ENCODE measurements at regions not wholly inside any gene's neighbourhood (a gene's known extent, or its start where the extent isn't known, plus 50 kb on each side); places are given as distances from the start of the nearest gene placed in this dataset.
"Not testable (repeated sequence)": the region's sequence is repeated elsewhere in the genome, so short reads cannot be mapped to it uniquely, and the experiment has no call there.

DNA sequence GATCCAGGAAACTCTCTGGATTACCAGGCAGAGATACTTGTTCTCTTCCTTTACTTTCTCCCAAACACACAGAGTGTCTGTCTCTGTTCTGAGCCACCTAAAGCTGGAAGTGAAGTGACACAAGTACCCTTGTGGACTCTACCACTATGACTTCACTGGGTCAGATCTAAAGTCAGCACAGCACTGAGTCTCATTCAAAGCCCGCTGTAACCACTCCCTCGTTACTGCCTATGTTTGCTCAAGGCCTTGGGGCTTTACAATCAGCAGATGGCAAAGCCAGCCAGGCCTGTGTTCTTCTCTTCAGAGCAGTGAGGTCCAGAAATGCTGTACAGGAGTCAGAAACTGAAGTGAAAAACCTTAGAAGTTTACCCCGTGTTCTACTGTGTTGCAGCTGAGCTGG, 588.3 kb upstream of the SEMA6D start:
- H3K4me1 ChIP-seq (ENCODE audit: control insufficient read depth, insufficient read depth, low read length, poor library complexity, severe bottlenecking): no peaks in the 10 kb centered on the region
- H3K9me3 ChIP-seq (ENCODE audit: control insufficient read depth, low read length): no peaks in the 10 kb centered on the region
- H3K4me3 ChIP-seq (ENCODE audit: insufficient read depth, low read depth, low read length, poor library complexity, severe bottlenecking): no peak overlapping the region
- H3K27me3 ChIP-seq (replicated peaks; ENCODE audit: control insufficient read depth, insufficient read depth, low read length, poor library complexity, severe bottlenecking): no peaks in the 10 kb centered on the region
- no peak overlapping the region for H3K27ac ChIP-seq (ENCODE audit: insufficient read depth, low read length, poor library complexity, severe bottlenecking)
- no peaks in the 10 kb centered on the region for H3K36me3 ChIP-seq (ENCODE audit: control insufficient read depth, insufficient read depth, low read length)
- no peak for DNase-seq

- not testable (repeated sequence) for H3K4me3 ChIP-seq (ENCODE audit: insufficient read depth, low read depth, low read length, poor library complexity, severe bottlenecking); H3K27me3 ChIP-seq (replicated peaks; ENCODE audit: control insufficient read depth, insufficient read depth, low read length, poor library complexity, severe bottlenecking); H3K36me3 ChIP-seq (ENCODE audit: control insufficient read depth, insufficient read depth, low read length); DNase-seq; H3K4me1 ChIP-seq (ENCODE audit: control insufficient read depth, insufficient read depth, low read length, poor library complexity, severe bottlenecking); H3K27ac ChIP-seq (ENCODE audit: insufficient read depth, low read length, poor library complexity, severe bottlenecking); H3K9me3 ChIP-seq (ENCODE audit: control insufficient read depth, low read length)
Measured at GRCh38 chr15:47131450-47131849, 585.9 kb upstream of the SEMA6D start.

- Histone ChIP-seq H3K4me1 (ENCODE audit: control insufficient read depth, insufficient read depth, low read length, poor library complexity, severe bottlenecking) (no peaks in the 10 kb centered on the region), H3K27me3 (replicated peaks; ENCODE audit: control insufficient read depth, insufficient read depth, low read length, poor library complexity, severe bottlenecking) (no peaks in the 10 kb centered on the region), H3K36me3 (ENCODE audit: control insufficient read depth, insufficient read depth, low read length) (no peaks in the 10 kb centered on the region), H3K27ac (ENCODE audit: insufficient read depth, low read length, poor library complexity, severe bottlenecking) (no peak overlapping the region), H3K9me3 (ENCODE audit: control insufficient read depth, low read length) (no peaks in the 10 kb centered on the region), H3K4me3 (ENCODE audit: insufficient read depth, low read depth, low read length, poor library complexity, severe bottlenecking) (no peak overlapping the region)
- no peak for DNase-seq
Measured at GRCh38 chr15:47135267-47135666, 582.0 kb upstream of the SEMA6D start.

DNA sequence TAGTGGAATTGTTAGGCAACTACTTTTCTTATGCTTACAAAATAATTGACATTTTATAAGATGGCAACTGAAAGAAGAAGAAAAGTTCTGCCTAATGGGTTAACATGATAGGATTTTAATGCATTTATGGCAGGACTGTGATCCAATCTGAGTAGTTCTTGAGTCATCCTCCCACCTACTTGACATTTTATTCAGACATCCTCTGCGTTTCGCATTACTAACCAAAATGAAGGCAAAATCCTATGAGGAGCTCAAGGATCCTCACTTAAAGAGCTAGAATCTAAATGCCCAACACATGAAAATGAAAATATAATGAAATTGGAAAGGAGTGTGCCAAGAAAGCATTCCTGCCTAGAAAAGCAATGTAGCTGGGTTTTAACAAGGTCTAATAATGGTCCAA, 581.1 kb upstream of the SEMA6D start:
- H3K4me3 ChIP-seq (ENCODE audit: insufficient read depth, low read depth, low read length, poor library complexity, severe bottlenecking): no peak overlapping the region
- no peak for DNase-seq
- no peaks in the 10 kb centered on the region for H3K27me3 ChIP-seq (replicated peaks; ENCODE audit: control insufficient read depth, insufficient read depth, low read length, poor library complexity, severe bottlenecking)
- no peak overlapping the region for H3K27ac ChIP-seq (ENCODE audit: insufficient read depth, low read length, poor library complexity, severe bottlenecking)
- no peaks in the 10 kb centered on the region for H3K9me3 ChIP-seq (ENCODE audit: control insufficient read depth, low read length)
- H3K36me3 ChIP-seq (ENCODE audit: control insufficient read depth, insufficient read depth, low read length): no peaks in the 10 kb centered on the region
- H3K4me1 ChIP-seq (ENCODE audit: control insufficient read depth, insufficient read depth, low read length, poor library complexity, severe bottlenecking): no peaks in the 10 kb centered on the region

DNA sequence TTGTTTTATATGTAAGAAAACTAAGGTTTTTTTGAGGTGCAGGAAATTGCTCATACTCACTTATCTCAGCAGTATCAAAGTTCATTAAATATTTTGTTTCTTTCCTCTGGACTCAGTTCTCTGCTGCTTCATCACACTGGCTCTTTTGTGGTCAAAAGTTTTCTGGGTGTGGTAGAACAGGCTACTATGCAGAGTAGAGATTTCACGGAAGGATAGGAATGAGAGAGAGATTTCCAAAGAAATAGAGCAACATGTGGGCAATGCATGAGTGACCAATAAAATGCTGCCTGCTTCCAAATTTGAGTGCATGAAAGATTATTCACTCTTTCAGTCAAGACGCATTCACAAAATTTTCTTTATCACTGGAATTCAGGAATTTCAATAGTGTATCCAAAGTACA, 577.3 kb upstream of the SEMA6D start:
- Histone ChIP-seq H3K9me3 (ENCODE audit: control insufficient read depth, low read length) (no peaks in the 10 kb centered on the region), H3K4me3 (ENCODE audit: insufficient read depth, low read depth, low read length, poor library complexity, severe bottlenecking) (no peak overlapping the region), H3K27me3 (replicated peaks; ENCODE audit: control insufficient read depth, insufficient read depth, low read length, poor library complexity, severe bottlenecking) (no peaks in the 10 kb centered on the region), H3K36me3 (ENCODE audit: control insufficient read depth, insufficient read depth, low read length) (no peaks in the 10 kb centered on the region), H3K27ac (ENCODE audit: insufficient read depth, low read length, poor library complexity, severe bottlenecking) (no peak overlapping the region), H3K4me1 (ENCODE audit: control insufficient read depth, insufficient read depth, low read length, poor library complexity, severe bottlenecking) (no peaks in the 10 kb centered on the region)
- no peak for DNase-seq

DNA sequence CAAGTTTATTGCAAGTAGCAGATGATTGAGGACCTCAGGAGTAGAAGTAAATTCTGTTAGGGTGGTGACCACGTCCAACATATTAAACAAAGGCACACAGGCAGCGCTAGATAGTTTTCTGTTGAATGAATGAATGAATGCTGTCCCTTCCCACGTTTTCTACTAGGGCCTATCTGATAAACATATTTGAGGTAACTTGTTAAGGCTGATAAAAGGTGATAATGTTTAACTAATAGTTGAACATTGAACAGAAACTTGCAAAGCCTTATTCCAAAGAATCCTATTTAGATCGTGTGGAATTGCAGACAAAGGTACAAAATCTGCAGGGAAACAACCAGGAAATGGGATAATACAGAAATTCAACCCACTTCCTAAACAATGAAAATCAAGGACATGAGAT, 559.5 kb upstream of the SEMA6D start:
- no peak for DNase-seq
- no peaks in the 10 kb centered on the region for H3K4me1 ChIP-seq (ENCODE audit: control insufficient read depth, insufficient read depth, low read length, poor library complexity, severe bottlenecking)
- H3K9me3 ChIP-seq (ENCODE audit: control insufficient read depth, low read length): no peaks in the 10 kb centered on the region
- H3K36me3 ChIP-seq (ENCODE audit: control insufficient read depth, insufficient read depth, low read length): no peaks in the 10 kb centered on the region
- H3K4me3 ChIP-seq (ENCODE audit: insufficient read depth, low read depth, low read length, poor library complexity, severe bottlenecking): no peak overlapping the region
- H3K27me3 ChIP-seq (replicated peaks; ENCODE audit: control insufficient read depth, insufficient read depth, low read length, poor library complexity, severe bottlenecking): no peaks in the 10 kb centered on the region
- no peak overlapping the region for H3K27ac ChIP-seq (ENCODE audit: insufficient read depth, low read length, poor library complexity, severe bottlenecking)

DNA sequence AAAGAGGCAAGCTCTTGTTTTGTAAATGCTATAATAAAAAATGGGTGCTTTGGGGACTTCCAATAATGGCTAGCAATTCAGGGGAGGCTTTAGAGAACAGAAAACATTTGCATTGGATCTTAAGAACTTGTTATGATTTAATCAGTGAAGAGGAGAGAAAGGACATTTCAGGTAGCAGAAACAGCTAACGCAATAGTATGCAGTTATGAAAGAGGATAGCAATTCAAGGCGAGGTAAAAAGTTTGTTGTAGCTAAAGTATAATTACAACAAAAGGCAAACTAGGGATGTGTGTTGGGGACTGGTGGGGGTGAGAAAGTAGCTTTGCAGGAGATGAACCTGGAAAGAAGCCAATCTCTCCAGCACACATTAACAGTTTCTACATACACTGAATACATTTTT, 558.7 kb upstream of the SEMA6D start:
- Histone ChIP-seq H3K27ac (ENCODE audit: insufficient read depth, low read length, poor library complexity, severe bottlenecking) (no peak overlapping the region), H3K4me3 (ENCODE audit: insufficient read depth, low read depth, low read length, poor library complexity, severe bottlenecking) (no peak overlapping the region), H3K36me3 (ENCODE audit: control insufficient read depth, insufficient read depth, low read length) (no peaks in the 10 kb centered on the region), H3K9me3 (ENCODE audit: control insufficient read depth, low read length) (no peaks in the 10 kb centered on the region), H3K4me1 (ENCODE audit: control insufficient read depth, insufficient read depth, low read length, poor library complexity, severe bottlenecking) (no peaks in the 10 kb centered on the region), H3K27me3 (replicated peaks; ENCODE audit: control insufficient read depth, insufficient read depth, low read length, poor library complexity, severe bottlenecking) (no peaks in the 10 kb centered on the region)
- no peak for DNase-seq

DNA sequence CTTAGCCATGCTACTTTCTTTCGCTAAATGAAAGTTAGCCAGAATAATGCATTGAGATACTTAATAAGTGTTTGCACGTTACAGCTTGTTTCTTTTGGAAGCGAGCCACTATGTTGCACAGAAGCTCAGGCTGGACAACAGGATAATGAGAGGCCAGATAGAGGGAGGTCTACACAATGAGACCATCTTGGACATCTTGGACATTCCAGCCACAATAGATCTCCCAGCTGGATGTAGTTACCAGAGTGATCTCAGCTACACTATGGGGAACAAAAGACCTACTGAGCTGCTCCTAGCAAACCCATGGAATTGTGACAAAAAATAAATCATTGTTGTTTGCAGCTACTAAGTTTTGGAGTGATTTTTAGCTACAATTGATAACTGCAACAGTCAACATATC, 540.1 kb upstream of the SEMA6D start:
- Histone ChIP-seq H3K36me3 (ENCODE audit: control insufficient read depth, insufficient read depth, low read length) (no peaks in the 10 kb centered on the region), H3K27ac (ENCODE audit: insufficient read depth, low read length, poor library complexity, severe bottlenecking) (no peak overlapping the region), H3K4me1 (ENCODE audit: control insufficient read depth, insufficient read depth, low read length, poor library complexity, severe bottlenecking) (no peaks in the 10 kb centered on the region), H3K9me3 (ENCODE audit: control insufficient read depth, low read length) (no peaks in the 10 kb centered on the region), H3K27me3 (replicated peaks; ENCODE audit: control insufficient read depth, insufficient read depth, low read length, poor library complexity, severe bottlenecking) (no peaks in the 10 kb centered on the region), H3K4me3 (ENCODE audit: insufficient read depth, low read depth, low read length, poor library complexity, severe bottlenecking) (no peak overlapping the region)
- DNase-seq: no peak

DNA sequence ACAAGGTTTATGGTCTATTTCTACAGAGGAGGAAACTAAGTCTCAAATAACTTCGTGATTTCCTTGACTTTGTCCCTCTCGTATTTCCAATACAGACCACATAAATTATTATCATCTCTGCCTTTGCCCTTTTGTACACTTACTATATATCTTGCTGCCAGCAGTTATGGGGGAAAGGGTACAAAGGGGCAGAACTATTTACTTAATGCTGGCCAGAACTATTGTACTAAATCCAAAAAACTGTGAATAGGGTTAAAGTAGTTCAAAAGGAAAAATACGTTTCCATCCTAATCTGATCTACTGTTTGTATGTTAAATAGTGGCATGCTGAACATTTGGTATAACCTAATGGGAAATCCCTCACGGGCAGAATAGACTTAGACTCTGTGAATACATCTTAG, 537.3 kb upstream of the SEMA6D start:
- Histone ChIP-seq H3K27me3 (replicated peaks; ENCODE audit: control insufficient read depth, insufficient read depth, low read length, poor library complexity, severe bottlenecking) (no peaks in the 10 kb centered on the region), H3K36me3 (ENCODE audit: control insufficient read depth, insufficient read depth, low read length) (no peaks in the 10 kb centered on the region), H3K4me1 (ENCODE audit: control insufficient read depth, insufficient read depth, low read length, poor library complexity, severe bottlenecking) (no peaks in the 10 kb centered on the region), H3K9me3 (ENCODE audit: control insufficient read depth, low read length) (no peaks in the 10 kb centered on the region), H3K27ac (ENCODE audit: insufficient read depth, low read length, poor library complexity, severe bottlenecking) (no peak overlapping the region), H3K4me3 (ENCODE audit: insufficient read depth, low read depth, low read length, poor library complexity, severe bottlenecking) (no peak overlapping the region)
- DNase-seq: no peak

GRCh38 chr15:47182818-47183217, 534.5 kb upstream of the SEMA6D start:
- Histone ChIP-seq H3K27ac (ENCODE audit: insufficient read depth, low read length, poor library complexity, severe bottlenecking) (no peak overlapping the region), H3K4me3 (ENCODE audit: insufficient read depth, low read depth, low read length, poor library complexity, severe bottlenecking) (no peak overlapping the region), H3K9me3 (ENCODE audit: control insufficient read depth, low read length) (no peaks in the 10 kb centered on the region), H3K36me3 (ENCODE audit: control insufficient read depth, insufficient read depth, low read length) (no peaks in the 10 kb centered on the region), H3K27me3 (replicated peaks; ENCODE audit: control insufficient read depth, insufficient read depth, low read length, poor library complexity, severe bottlenecking) (no peaks in the 10 kb centered on the region), H3K4me1 (ENCODE audit: control insufficient read depth, insufficient read depth, low read length, poor library complexity, severe bottlenecking) (no peaks in the 10 kb centered on the region)
- no peak for DNase-seq
